Stomach (tissue), 8 donors: ENCODE measurements at regions not wholly inside any gene's neighbourhood (a gene's known extent, or its start where the extent isn't known, plus 50 kb on each side); places are given as distances from the start of the nearest gene placed in this dataset.

ENCODE experiments used
- DNase-seq, 2 donors: peaks; one replicate each; pipeline versions ENCODE4 v3.0.0 to v3.0.0-alpha.2; 2013 to 2019
- H3K27ac ChIP-seq, 5 donors: fragments of 200-600 bp in 4 of 5; sonication (generic) in 4 of 5; one replicate each; pipeline ENCODE4 v1.5.1; 2013 to 2019; ENCODE audit warnings: mild to moderate bottlenecking in 1 of 5, moderate library complexity in 1 of 5
- H3K27me3 ChIP-seq, 3 donors: fragments of 200-600 bp; sonication (generic); one replicate each; pipeline ENCODE4 v1.5.1; 2017 to 2019; ENCODE audit warnings: mixed run types in 1 of 3
- H3K36me3 ChIP-seq, 4 donors: fragments of 200-600 bp; sonication (generic); 1 replicate in 3 of 4; 2 replicates in 1 of 4; pipeline ENCODE4 v1.5.1; 2016 to 2019
- H3K4me1 ChIP-seq, 4 donors: fragments of 200-600 bp; sonication (generic); one replicate each; pipeline ENCODE4 v1.5.1; 2016 to 2019
- H3K4me3 ChIP-seq, 4 donors: fragments of 200-600 bp; sonication (generic) in 3 of 4; one replicate each; pipeline ENCODE4 v1.5.1; 2016 to 2019; ENCODE audit warnings: mild to moderate bottlenecking in 1 of 4
- H3K9me3 ChIP-seq, 4 donors: fragments of 200-600 bp; sonication (generic); one replicate each; pipeline ENCODE4 v1.5.1; 2016 to 2019
- CTCF ChIP-seq, 7 experiments: fragments of 450-650 bp in 4 of 7; fragments of 200-600 bp in 3 of 7; sonication (generic) in 3 of 7; IDR thresholded peaks; one replicate each; pipeline ENCODE4 v1.5.1; 2016 to 2019; ENCODE audit warnings: antibody characterized with exemption in 7 of 7, control low read depth in 2 of 7, mild to moderate bottlenecking in 1 of 7
- EP300 ChIP-seq: sonication (generic); formaldehyde crosslinking; IDR thresholded peaks from one replicate; pipeline ENCODE4 v1.6.1; 2017; ENCODE audit warnings: antibody characterized with exemption
- POLR2A ChIP-seq, 4 donors: fragments of 450-650 bp; IDR thresholded peaks; one replicate each; pipeline ENCODE4 v1.6.1; 2016; ENCODE audit warnings: antibody characterized with exemption in 4 of 4, control low read depth in 2 of 4, mild to moderate bottlenecking in 1 of 4, moderate library complexity in 1 of 4
- POLR2AphosphoS5 ChIP-seq, 3 donors: sonication (generic); formaldehyde crosslinking; IDR thresholded peaks; one replicate each; pipeline ENCODE4 v1.6.1; 2016; ENCODE audit warnings: antibody characterized with exemption in 3 of 3
- WGBS, 5 donors: extraction: QIAGEN DNeasy Blood & Tissue Kit in 3 of 5; methylation state at CpG; one replicate each; pipeline versions ENCODE4 v1.1.5 to v1.1.7; 2013 to 2018; 5-methylcytosine and 5-hydroxymethylcytosine counted together
- intact Hi-C: fragments of 100-400 bp; cut with DNase I; formaldehyde crosslinking; loops from one replicate; pipeline ENCODE4 v1.15.1; 2023; ENCODE audit warnings: low total_unique reads
- donor health status: healthy with polysubstance abuse.
- donor health status: Bipolar disorder and iron deficiency.
- donor health status: healthy.

- Histone ChIP-seq H3K4me1 (no peaks in the 10 kb centered on the region), H3K36me3 (no peaks in the 10 kb centered on the region), H3K27me3 (no peaks in the 10 kb centered on the region), H3K9me3 (no peaks in the 10 kb centered on the region), H3K4me3 (no peak overlapping the region), H3K27ac (no peak overlapping the region)
- TF ChIP-seq EP300 (no peak), CTCF (IDR thresholded peaks at IDR 0.05) (no peak), POLR2AphosphoS5 (IDR thresholded peaks at IDR 0.05) (no peak), POLR2A (IDR thresholded peaks at IDR 0.05) (no peak)
- intact Hi-C loops: no loop called here
- DNase-seq: no peak
- 63 to 83% (median 75%) methylated on average over 4 of the region's 4 CpGs for WGBS, 5 donors
Observed at GRCh38 chr9:91024841-91025240, 223.2 kb downstream of the SYK start.

DNA sequence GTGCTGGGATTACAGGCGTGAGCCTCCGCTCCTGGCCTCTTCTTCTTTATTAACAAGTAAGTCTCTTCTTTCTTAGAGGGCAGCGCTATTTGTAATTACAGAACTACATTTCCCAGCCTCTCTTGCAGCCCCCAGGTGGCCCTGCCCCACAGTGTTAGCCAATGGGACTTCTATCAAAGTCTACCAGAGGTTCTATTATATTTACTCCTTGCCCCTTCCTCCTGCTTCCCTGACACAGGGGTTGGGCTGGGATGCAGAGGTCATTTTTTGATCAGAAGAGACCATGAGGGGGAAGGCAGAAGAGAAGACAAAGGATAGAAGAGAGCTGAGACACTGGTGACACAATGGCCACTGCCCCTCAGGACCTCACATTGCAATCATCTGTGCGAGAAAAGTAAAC lies 224.2 kb downstream of the SYK start:
- WGBS, 5 donors: 89 to 91% (median 90%) methylated on average over 4 of the region's 4 CpGs
- H3K9me3 ChIP-seq: no peaks in the 10 kb centered on the region
- no peaks in the 10 kb centered on the region for H3K4me1 ChIP-seq
- intact Hi-C loops: no loop called here
- no peak overlapping the region for H3K27ac ChIP-seq
- no peak for DNase-seq
- no peak overlapping the region for H3K4me3 ChIP-seq
- no peaks in the 10 kb centered on the region for H3K27me3 ChIP-seq
- no peak for TF ChIP-seq CTCF (IDR thresholded peaks at IDR 0.05)
- no peak for TF ChIP-seq POLR2A (IDR thresholded peaks at IDR 0.05)
- no peak for TF ChIP-seq EP300
- TF ChIP-seq POLR2AphosphoS5 (IDR thresholded peaks at IDR 0.05): no peak
- no peaks in the 10 kb centered on the region for H3K36me3 ChIP-seq

DNA sequence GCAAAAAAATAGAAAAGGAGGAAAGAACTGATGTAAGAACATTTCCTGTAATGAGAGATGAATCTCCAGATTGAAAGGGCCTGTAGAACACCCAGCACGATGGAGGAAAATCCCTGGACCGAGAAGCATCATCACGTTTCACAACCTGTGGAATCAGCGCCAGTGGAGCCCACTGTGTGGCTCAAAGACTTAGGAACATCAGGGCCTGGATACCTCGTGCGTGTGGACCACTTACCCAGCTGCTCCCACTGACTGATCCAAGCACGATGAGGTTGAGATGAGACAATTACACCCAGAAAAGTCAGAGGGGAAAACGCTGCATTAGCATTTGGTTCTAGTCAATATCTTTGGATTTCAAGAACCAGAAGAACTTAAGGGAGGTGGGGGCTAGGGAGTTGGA lies 224.6 kb downstream of the SYK start:
- TF ChIP-seq CTCF (IDR thresholded peaks at IDR 0.05) (no peak), POLR2AphosphoS5 (IDR thresholded peaks at IDR 0.05) (no peak), POLR2A (IDR thresholded peaks at IDR 0.05) (no peak), EP300 (no peak)
- DNase-seq: no peak
- Histone ChIP-seq H3K27me3 (no peaks in the 10 kb centered on the region), H3K9me3 (no peaks in the 10 kb centered on the region), H3K4me3 (no peak overlapping the region), H3K36me3 (no peaks in the 10 kb centered on the region), H3K4me1 (no peaks in the 10 kb centered on the region), H3K27ac (no peak overlapping the region)
- WGBS, 5 donors: 72 to 93% (median 80%) methylated on average over 8 of the region's 8 CpGs
- intact Hi-C loops: no loop called here

DNA sequence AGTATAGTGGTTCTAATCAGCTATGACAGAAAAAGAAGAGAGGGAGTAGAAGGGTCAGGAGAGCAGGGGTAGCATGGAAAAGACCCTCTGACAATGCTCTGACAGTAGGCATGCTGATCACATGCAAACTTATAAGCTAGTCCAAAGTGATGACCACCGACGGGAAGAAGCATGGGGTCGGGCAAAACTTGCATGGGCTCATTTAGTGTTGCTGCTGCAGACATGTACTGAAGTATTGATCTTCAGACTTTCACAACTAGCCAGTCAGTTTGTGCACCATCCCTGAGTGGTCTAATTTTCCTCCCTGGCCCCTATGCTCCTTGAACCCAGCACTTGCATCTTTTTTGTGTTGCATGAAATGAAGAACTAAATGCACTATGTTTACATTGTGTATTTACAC lies 225.4 kb downstream of the SYK start:
- H3K4me1 ChIP-seq: no peaks in the 10 kb centered on the region
- H3K27ac ChIP-seq: no peak overlapping the region
- H3K27me3 ChIP-seq: no peaks in the 10 kb centered on the region
- intact Hi-C loops: no loop called here
- no peaks in the 10 kb centered on the region for H3K9me3 ChIP-seq
- DNase-seq: no peak
- H3K4me3 ChIP-seq: no peak overlapping the region
- H3K36me3 ChIP-seq: no peaks in the 10 kb centered on the region
- 93 to 98% (median 95%) methylated on average over 3 of the region's 3 CpGs for WGBS, 5 donors
- TF ChIP-seq POLR2AphosphoS5 (IDR thresholded peaks at IDR 0.05) (no peak), EP300 (no peak), CTCF (IDR thresholded peaks at IDR 0.05) (no peak), POLR2A (IDR thresholded peaks at IDR 0.05) (no peak)
